WTC11 (cell line): ENCODE measurements at regions not wholly inside any gene's neighbourhood (a gene's known extent, or its start where the extent isn't known, plus 50 kb on each side); places are given as distances from the start of the nearest gene placed in this dataset.
A peak's percentile ranks its signal among the peaks of the same experiment; 100 is the strongest.

Experiments used
- ATAC-seq: fragments of 200-7000 bp; cut with Tn5 transposase; 2 replicates; pipeline ENCODE4 v1.10.0; 2021; ENCODE audit warnings: mild to moderate bottlenecking, moderate library complexity
- CTCF ChIA-PET: fragments of 300-600 bp; sonication (Branson Sonifier 250); formaldehyde crosslinking; loops from one replicate; lab custom pipeline; 2021; ENCODE audit warnings: antibody characterized with exemption; lab: Charles Lee
- POLR2A ChIA-PET: fragments of 350-600 bp; sonication (Branson Sonifier 250); formaldehyde crosslinking; loops from one replicate; lab custom pipeline; 2021; ENCODE audit warnings: antibody characterized with exemption; lab: Charles Lee
- DNase-seq: peaks from one replicate; pipeline ENCODE4 v3.0.0; 2021; ENCODE audit warnings: low spot score
- H3K27ac Mint-ChIP-seq: 2 replicates; pipeline ENCODE4 v1.8.0; 2021; ENCODE audit warnings: mixed read lengths
- H3K27me3 Mint-ChIP-seq: 2 replicates; pipeline ENCODE4 v1.8.0; 2021; ENCODE audit warnings: low read depth, mild to moderate bottlenecking, moderate library complexity, mixed read lengths
- H3K36me3 Mint-ChIP-seq: 2 replicates; pipeline ENCODE4 v1.8.0; 2021; ENCODE audit warnings: mixed read lengths
- H3K4me1 Mint-ChIP-seq: 2 replicates; pipeline ENCODE4 v1.8.0; 2022; ENCODE audit warnings: mixed read lengths
- H3K4me3 Mint-ChIP-seq: 2 replicates; pipeline ENCODE4 v1.8.0; 2021; ENCODE audit warnings: mild to moderate bottlenecking, moderate library complexity, mixed read lengths
- H3K9me3 Mint-ChIP-seq: 2 replicates; pipeline ENCODE4 v1.8.0; 2021; ENCODE audit warnings: mixed read lengths
- AFF4 ChIP-seq: sonication (generic); formaldehyde crosslinking; IDR thresholded peaks from 2 replicates; pipeline ENCODE4 v1.8.1; 2023; ENCODE audit warnings: mild to moderate bottlenecking, missing genetic modification reagents, borderline replicate concordance
- E2F5 ChIP-seq: sonication (generic); formaldehyde crosslinking; IDR thresholded peaks from 2 replicates; pipeline ENCODE4 v1.8.1; 2022; ENCODE audit warnings: mild to moderate bottlenecking, moderate library complexity, missing genetic modification reagents
- ELF4 ChIP-seq: sonication (generic); formaldehyde crosslinking; IDR thresholded peaks from 2 replicates; pipeline ENCODE4 v1.8.1; 2022; ENCODE audit warnings: low read depth, mild to moderate bottlenecking, moderate library complexity, missing genetic modification reagents
- GRHL2 ChIP-seq: fragments of 250-450 bp; sonication (Bioruptor Pico); IDR thresholded peaks from 2 replicates; pipeline ENCODE4 v1.8.0; 2022; ENCODE audit warnings: mild to moderate bottlenecking, moderate library complexity; ENCODE audit not compliant: insufficient replicate concordance, severe bottlenecking
- GTF2I ChIP-seq: fragments of 250-450 bp; sonication (Bioruptor Pico); conservative IDR thresholded peaks from 2 replicates; pipeline ENCODE4 v1.4.0; 2021; ENCODE audit warnings: mild to moderate bottlenecking
- MXD4 ChIP-seq: fragments of 250-450 bp; sonication (Bioruptor Pico); IDR thresholded peaks from 2 replicates; pipeline ENCODE4 v1.8.0; 2021; ENCODE audit warnings: mild to moderate bottlenecking, moderate library complexity, borderline replicate concordance
- MYBL2 ChIP-seq: sonication (generic); formaldehyde crosslinking; IDR thresholded peaks from 2 replicates; pipeline ENCODE4 v1.8.1; 2023; ENCODE audit warnings: mild to moderate bottlenecking, moderate library complexity, missing genetic modification reagents
- NFE2L1 ChIP-seq: sonication (generic); formaldehyde crosslinking; IDR thresholded peaks from 2 replicates; pipeline ENCODE4 v1.8.1; 2023; ENCODE audit warnings: missing genetic modification reagents
- NR3C1 ChIP-seq: sonication (generic); formaldehyde crosslinking; conservative IDR thresholded peaks from 2 replicates; pipeline ENCODE4 v1.8.1; 2023; ENCODE audit warnings: low read depth, mild to moderate bottlenecking, missing genetic modification reagents
- PREB ChIP-seq: sonication (generic); formaldehyde crosslinking; IDR thresholded peaks from 2 replicates; pipeline ENCODE4 v1.8.1; 2022; ENCODE audit warnings: mild to moderate bottlenecking, missing genetic modification reagents, moderate library complexity, borderline replicate concordance
- TP53 ChIP-seq: sonication (generic); formaldehyde crosslinking; IDR thresholded peaks from 2 replicates; pipeline ENCODE4 v1.8.1; 2023; ENCODE audit warnings: mild to moderate bottlenecking, missing genetic modification reagents
- ZBTB43 ChIP-seq: sonication (generic); formaldehyde crosslinking; IDR thresholded peaks from 2 replicates; pipeline ENCODE4 v1.8.1; 2023; ENCODE audit warnings: mild to moderate bottlenecking, missing genetic modification reagents
- ZNF121 ChIP-seq: sonication (generic); formaldehyde crosslinking; IDR thresholded peaks from 2 replicates; pipeline ENCODE4 v1.8.0; 2023; ENCODE audit warnings: missing genetic modification reagents
- ZNF219 ChIP-seq: sonication (generic); formaldehyde crosslinking; IDR thresholded peaks from 2 replicates; pipeline ENCODE4 v1.8.0; 2023; ENCODE audit warnings: missing genetic modification reagents, mild to moderate bottlenecking, borderline replicate concordance
- ZNF263 ChIP-seq: sonication (generic); formaldehyde crosslinking; IDR thresholded peaks from 2 replicates; pipeline ENCODE4 v1.8.1; 2022; ENCODE audit warnings: low read depth, mild to moderate bottlenecking, moderate library complexity, missing genetic modification reagents
- ZNF396 ChIP-seq: fragments of 250-450 bp; sonication (Bioruptor Pico); IDR thresholded peaks from 2 replicates; pipeline ENCODE4 v1.8.0; 2021; ENCODE audit warnings: mild to moderate bottlenecking, moderate library complexity, borderline replicate concordance
- ZNF425 ChIP-seq: fragments of 250-450 bp; sonication (Bioruptor Pico); conservative IDR thresholded peaks from 2 replicates; pipeline ENCODE4 v1.9.0; 2021; ENCODE audit warnings: mild to moderate bottlenecking
- ZNF671 ChIP-seq: fragments of 250-450 bp; sonication (Bioruptor Pico); IDR thresholded peaks from 2 replicates; pipeline ENCODE4 v1.8.0; 2021; ENCODE audit warnings: mild to moderate bottlenecking
- TF ChIP-seq, protein P1 (sequence below): fragments of 250-450 bp; sonication (Bioruptor Pico); IDR thresholded peaks from 2 replicates; pipeline ENCODE4 v2.1.2; 2022; ENCODE audit warnings: mild to moderate bottlenecking, moderate library complexity

DNA sequence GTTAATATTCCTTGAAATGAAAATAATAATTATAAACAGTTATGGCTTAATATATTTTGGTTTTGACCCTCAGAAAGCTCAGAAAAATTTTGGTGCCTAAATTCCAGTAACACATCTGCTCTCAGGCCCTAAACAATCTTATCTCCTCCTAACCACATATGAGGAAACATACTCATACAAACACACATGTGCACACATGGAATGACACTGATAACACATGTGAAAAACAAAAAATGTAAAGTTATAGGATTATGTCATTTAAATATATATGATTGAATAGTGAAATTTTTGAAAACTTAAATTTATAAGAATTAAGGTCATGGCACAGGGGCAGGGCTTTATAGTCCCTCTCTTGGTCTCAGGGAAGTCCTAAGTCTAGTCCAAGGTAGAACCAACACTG is 127.2 kb upstream of the TRPC7 start:
- Mint-ChIP-seq H3K36me3 (peaks cover 35% of the 10 kb centered on the region), H3K27ac (no peak overlapping the region), H3K4me3 (no peak overlapping the region), H3K9me3 (peaks cover 33% of the 10 kb centered on the region), H3K4me1 (peaks cover 17% of the 10 kb centered on the region), H3K27me3 (no peaks in the 10 kb centered on the region; the same call in 1 of the 2 replicates)
- ATAC-seq = no peak
- CTCF ChIA-PET = no interaction called here
- DNase-seq = no peak
- POLR2A ChIA-PET = no interaction called here
- TF ChIP-seq ZBTB43 (CRISPR knock-in tag) (no peak), ZNF671 (CRISPR knock-in tag) (no peak), NR3C1 (CRISPR knock-in tag) (no peak), TP53 (CRISPR knock-in tag) (no peak), NFE2L1 (no peak), MXD4 (CRISPR knock-in tag) (no peak), ZNF263 (CRISPR knock-in tag) (no peak), MYBL2 (CRISPR knock-in tag) (no peak), AFF4 (CRISPR knock-in tag) (no peak), GTF2I (CRISPR knock-in tag) (no peak)
- TF ChIP-seq, protein P1, sequence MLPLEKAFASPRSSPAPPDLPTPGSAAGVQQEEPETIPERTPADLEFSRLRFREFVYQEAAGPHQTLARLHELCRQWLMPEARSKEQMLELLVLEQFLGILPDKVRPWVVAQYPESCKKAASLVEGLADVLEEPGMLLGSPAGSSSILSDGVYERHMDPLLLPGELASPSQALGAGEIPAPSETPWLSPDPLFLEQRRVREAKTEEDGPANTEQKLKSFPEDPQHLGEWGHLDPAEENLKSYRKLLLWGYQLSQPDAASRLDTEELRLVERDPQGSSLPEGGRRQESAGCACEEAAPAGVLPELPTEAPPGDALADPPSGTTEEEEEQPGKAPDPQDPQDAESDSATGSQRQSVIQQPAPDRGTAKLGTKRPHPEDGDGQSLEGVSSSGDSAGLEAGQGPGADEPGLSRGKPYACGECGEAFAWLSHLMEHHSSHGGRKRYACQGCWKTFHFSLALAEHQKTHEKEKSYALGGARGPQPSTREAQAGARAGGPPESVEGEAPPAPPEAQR (CRISPR knock-in tag) = no peak

GRCh38 chr5:136491806-136492205 is 126.5 kb upstream of the TRPC7 start:
- Mint-ChIP-seq H3K4me3 (no peak overlapping the region), H3K27me3 (no peaks in the 10 kb centered on the region), H3K27ac (peak overlapping the region; percentile 9; the same call in 1 of the 2 replicates), H3K4me1 (peaks cover 17% of the 10 kb centered on the region), H3K9me3 (peaks cover 25% of the 10 kb centered on the region), H3K36me3 (peaks cover 27% of the 10 kb centered on the region)
- DNase-seq (no peak), ATAC-seq (no peak)
- POLR2A ChIA-PET = no interaction called here
- CTCF ChIA-PET = no interaction called here
- TF ChIP-seq ELF4 (CRISPR knock-in tag) (no peak), ZNF121 (CRISPR knock-in tag) (no peak)

GRCh38 chr5:136484808-136485325 is 119.5 kb upstream of the TRPC7 start:
- CTCF ChIA-PET = no interaction called here
- POLR2A ChIA-PET = no interaction called here
- H3K27ac Mint-ChIP-seq = no peak overlapping the region
- ATAC-seq (no peak), DNase-seq (no peak)
- no peak overlapping the region for H3K4me3 Mint-ChIP-seq
- H3K9me3 Mint-ChIP-seq = no peaks in the 10 kb centered on the region
- H3K36me3 Mint-ChIP-seq = peaks cover 2% of the 10 kb centered on the region; the same call in 1 of the 2 replicates
- H3K4me1 Mint-ChIP-seq = peaks cover 60% of the 10 kb centered on the region
- H3K27me3 Mint-ChIP-seq = no peaks in the 10 kb centered on the region
- no peak for TF ChIP-seq ZNF396
- no peak for TF ChIP-seq ZNF263 (CRISPR knock-in tag)
- no peak for TF ChIP-seq ZNF425 (CRISPR knock-in tag)
- no peak for TF ChIP-seq E2F5 (CRISPR knock-in tag)
- TF ChIP-seq ZNF219 (CRISPR knock-in tag) = no peak
- no peak for TF ChIP-seq ZBTB43 (CRISPR knock-in tag)
- no peak for TF ChIP-seq PREB
- no peak for TF ChIP-seq NFE2L1
- TF ChIP-seq GRHL2 (CRISPR knock-in tag) = no peak
- no peak for TF ChIP-seq TP53 (CRISPR knock-in tag)
